Astrocyte of the cerebellum (primary cell): ENCODE measurements at regions not wholly inside any gene's neighbourhood (a gene's known extent, or its start where the extent isn't known, plus 50 kb on each side); places are given as distances from the start of the nearest gene placed in this dataset.
"Not testable (repeated sequence)": the region's sequence is repeated elsewhere in the genome, so short reads cannot be mapped to it uniquely, and the experiment has no call there.

ENCODE experiments used
- DNase-seq: peaks from one replicate; pipeline ENCODE4 v3.0.0-alpha.2; 2011; ENCODE audit warnings: low read depth
- H3K4me3 ChIP-seq: 2 replicates; pipeline ENCODE4 v1.5.1; 2011; ENCODE audit warnings: mild to moderate bottlenecking, low read depth, low read length, moderate library complexity
- CTCF ChIP-seq: IDR thresholded peaks from 2 replicates; pipeline ENCODE4 v1.5.1; 2012; ENCODE audit warnings: low read length, low read depth, moderate library complexity, mild to moderate bottlenecking; ENCODE audit errors: missing control alignments
- in situ Hi-C: cut with HindIII; loops from 2 replicates; pipeline ENCODE4 v1.10.0; 2017; ENCODE audit warnings: low sequenced_read_pairs

- no peak for DNase-seq
- in situ Hi-C loops, result no loop called here
- no peak overlapping the region for H3K4me3 ChIP-seq
- TF ChIP-seq CTCF, result no peak
Measured at GRCh38 chr2:193088026-193088425, 893.3 kb upstream of the TMEFF2 start.

- no peak for DNase-seq
- in situ Hi-C loops, result no loop called here
- H3K4me3 ChIP-seq, result no peak overlapping the region
- TF ChIP-seq CTCF, result no peak
Measured at GRCh38 chr2:193076995-193077394, 882.3 kb upstream of the TMEFF2 start.

- DNase-seq, result no peak
- no peak for TF ChIP-seq CTCF
- in situ Hi-C loops, result no loop called here
- H3K4me3 ChIP-seq, result no peak overlapping the region
Measured at GRCh38 chr2:193074933-193075332, 880.2 kb upstream of the TMEFF2 start.

- in situ Hi-C loops, result no loop called here
- H3K4me3 ChIP-seq, result no peak overlapping the region
- no peak for TF ChIP-seq CTCF
- no peak for DNase-seq
Measured at GRCh38 chr2:193072647-193073046, 877.9 kb upstream of the TMEFF2 start.

GRCh38 chr2:193025556-193025955, 830.8 kb upstream of the TMEFF2 start:
- H3K4me3 ChIP-seq, DNase-seq, in situ Hi-C loops: not testable (repeated sequence)

- no peak for TF ChIP-seq CTCF
- no peak for DNase-seq
- in situ Hi-C loops, result no loop called here
- H3K4me3 ChIP-seq, result no peak overlapping the region
Measured at GRCh38 chr2:193024791-193025190, 830.1 kb upstream of the TMEFF2 start.

GRCh38 chr2:193011870-193012269, 817.1 kb upstream of the TMEFF2 start:
- H3K4me3 ChIP-seq, result no peak overlapping the region
- TF ChIP-seq CTCF, result no peak
- in situ Hi-C loops, result no loop called here
- no peak for DNase-seq
